HT1080 (cell line): ENCODE measurements at regions not wholly inside any gene's neighbourhood (a gene's known extent, or its start where the extent isn't known, plus 50 kb on each side); places are given as distances from the start of the nearest gene placed in this dataset.
"Not testable (repeated sequence)": the region's sequence is repeated elsewhere in the genome, so short reads cannot be mapped to it uniquely, and the experiment has no call there.

ENCODE experiments used
- DNase-seq: peaks from one replicate; pipeline ENCODE4 v3.0.0-alpha.2; 2015; ENCODE audit warnings: low read depth

DNA sequence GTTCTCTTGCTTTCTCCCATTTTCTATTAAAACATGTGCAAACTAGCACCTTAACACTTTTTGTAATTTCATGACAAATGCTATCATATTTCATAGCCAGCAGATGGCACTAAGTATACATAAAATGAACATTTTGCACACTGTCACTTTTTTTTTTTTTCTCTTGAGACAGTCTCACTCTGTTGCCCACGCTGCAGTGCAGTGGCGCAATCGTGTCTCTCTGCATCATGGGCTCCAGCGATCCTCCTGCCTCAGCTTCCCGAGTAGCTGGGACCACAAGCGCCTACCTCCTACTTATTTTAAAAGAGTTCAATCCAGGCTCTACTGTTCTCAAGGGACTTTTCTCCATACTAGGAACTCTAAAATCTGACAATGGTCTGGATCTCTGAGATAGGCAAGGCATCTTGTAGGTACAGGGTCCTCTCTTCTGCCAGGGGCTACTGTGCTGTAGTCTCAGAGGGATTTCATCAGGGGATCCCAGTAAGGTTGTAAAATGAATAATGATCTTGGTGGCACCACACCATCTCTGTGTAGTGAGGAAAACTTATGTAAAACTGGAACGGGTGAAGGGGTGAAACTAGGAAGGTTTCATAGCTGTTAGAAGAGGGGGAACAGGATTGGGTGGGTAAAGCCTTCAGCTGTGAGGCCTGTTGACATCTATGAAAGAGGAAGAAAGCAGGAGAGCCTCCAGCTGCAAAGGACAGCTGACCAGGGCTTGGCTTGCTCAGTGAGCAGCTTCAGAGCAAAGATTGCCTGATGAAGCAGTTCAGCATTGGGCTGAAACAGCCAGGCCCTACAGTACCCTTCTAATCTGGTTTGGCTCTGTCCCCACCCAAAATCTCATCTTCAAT is 196.9 kb downstream of the AVL9 start:
- DNase-seq, result peak; percentile 54

DNA sequence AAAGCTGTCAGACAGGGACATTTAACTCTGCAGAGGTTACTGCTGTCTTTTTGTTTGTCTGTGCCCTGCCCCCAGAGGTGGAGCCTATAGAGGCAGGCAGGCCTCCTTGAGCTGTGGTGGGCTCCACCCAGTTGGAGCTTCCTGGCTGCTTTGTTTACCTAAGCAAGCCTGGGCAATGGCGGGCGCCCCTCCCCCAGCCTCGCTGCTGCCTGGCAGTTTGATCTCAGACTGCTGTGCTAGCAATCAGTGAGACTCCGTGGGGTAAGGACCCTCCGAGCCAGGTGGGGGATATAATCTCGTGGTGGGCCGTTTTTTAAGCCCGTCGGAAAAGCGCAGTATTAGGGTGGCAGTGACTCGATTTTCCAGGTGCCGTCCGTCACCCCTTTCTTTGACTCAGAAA is 192.8 kb downstream of the AVL9 start:
- DNase-seq, result not testable (repeated sequence)

DNA sequence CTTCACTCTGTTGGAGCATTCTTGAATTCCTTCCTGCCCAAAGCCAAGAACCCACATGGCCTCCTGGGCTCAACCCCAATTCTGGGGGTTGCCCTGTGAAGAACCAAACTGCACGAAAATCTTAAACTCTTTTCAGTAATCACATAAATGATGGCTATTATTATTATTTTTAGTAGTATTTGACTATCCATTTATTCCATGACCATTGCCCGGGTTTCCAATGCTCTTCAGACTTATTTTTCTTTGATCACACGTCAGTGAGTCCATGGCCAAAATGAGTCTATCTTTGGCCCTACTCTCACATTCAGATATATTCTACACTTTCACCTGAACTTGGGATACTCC is 185.9 kb downstream of the AVL9 start:
- no peak for DNase-seq

DNA sequence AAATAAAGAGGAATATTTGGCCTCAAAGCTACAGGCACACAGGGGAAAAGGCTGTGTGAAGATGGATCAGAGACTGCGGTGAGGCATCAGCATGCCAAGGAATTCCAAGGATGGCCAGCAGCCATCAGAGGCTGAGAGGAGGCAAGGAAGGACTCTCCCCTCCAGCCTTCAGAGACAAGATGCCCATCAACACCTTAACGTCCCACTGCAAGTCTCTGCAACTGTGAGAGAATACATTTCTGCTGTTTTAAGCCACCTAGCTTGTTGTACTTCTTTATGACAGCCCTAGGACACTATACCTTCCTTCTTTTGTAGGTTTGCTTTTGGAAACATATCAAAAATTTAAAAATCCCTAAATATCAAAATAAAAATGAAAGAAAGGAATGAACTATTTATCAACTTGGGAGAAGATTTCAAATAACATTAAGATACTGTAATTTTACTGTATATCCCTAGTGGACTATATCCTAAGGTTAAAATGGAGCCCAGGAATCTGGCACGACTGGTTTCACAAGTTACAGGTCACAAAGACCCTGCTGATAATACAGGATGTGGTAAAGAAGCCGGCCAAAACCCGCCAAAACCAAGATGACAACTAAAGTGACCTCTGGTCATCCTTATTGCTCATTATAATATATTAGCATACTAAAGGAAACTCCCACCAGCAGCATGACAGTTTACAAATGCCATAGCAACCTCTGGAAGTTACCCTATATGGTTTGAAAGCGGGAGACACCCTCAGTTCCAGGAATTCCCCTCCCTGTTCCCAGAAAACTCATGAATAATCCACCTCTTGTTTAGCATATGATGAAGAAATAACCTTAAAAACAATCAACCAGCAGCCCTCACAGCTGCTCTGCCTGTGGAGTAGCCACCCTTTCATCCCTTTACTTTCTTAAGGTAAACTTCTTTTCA is 185.2 kb downstream of the AVL9 start:
- peak; percentile 46 for DNase-seq

DNA sequence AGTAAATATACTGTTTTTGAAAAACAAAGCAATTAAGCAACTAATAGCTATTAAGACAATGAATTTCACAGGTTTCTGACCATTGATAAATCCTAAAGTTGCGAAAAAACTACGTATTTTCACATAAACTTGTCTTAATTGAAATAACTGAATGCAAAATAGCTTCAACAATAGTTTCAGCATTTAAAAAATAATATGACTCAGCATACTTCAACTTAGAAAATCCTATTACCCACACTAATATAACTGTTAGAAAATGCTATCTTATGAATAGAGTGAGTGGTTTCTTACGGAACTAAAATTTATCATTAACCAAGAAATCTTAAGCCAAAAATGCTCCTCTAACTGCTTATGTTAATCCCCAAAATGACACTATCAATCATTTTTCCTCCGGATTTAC is 183.9 kb downstream of the AVL9 start:
- DNase-seq, result no peak

DNA sequence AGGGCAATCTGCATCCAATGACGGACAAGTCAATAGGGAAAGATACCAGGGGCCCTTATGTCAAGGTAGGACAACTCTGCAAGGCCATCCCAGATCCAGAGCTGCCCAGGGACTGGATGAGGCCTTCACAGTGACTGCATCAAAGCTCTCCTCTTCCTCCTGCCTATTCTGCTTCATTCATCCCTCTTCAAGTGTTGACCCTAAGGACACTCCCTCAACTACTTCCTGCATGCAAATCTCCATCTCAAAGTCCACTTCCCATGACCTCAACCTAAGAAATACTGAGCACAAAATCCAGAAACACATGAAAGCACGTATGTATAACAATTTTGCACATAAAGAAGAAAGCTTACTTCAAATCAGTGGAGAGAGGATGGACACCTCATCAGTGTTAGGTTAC is 182.3 kb downstream of the AVL9 start:
- DNase-seq, result no peak

DNA sequence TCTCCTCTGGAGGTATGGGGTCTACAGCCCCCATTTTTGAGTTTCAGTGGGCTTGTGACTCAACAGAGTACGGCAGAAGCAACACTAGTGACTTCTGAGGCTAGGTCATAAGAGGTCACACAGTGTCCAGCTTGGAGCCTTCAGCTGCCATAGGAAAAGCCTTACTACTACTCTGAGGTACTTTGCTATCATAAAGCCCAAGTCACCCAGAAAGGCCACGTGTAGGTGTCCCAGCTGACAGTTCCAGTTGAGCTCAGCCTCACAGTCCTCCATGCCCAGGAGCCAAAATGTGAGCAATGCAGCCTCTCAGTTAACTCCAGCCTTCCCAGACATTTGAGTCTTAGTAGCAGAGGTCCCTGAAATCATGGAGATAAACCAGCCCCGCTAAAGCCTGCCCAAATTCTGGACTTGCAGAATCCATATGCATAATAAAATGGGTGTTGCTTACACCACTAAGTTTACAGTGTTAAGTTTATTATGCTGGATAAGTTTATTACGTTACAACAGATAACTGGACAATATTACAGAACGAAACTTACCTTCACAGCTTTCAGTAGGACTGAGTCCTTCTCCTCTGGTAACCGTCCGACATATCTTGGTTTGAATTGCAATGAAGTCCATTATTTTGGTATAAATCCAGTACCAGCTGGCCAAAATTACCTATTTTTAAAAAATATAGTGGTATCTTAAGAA is 181.1 kb downstream of the AVL9 start:
- no peak for DNase-seq

DNA sequence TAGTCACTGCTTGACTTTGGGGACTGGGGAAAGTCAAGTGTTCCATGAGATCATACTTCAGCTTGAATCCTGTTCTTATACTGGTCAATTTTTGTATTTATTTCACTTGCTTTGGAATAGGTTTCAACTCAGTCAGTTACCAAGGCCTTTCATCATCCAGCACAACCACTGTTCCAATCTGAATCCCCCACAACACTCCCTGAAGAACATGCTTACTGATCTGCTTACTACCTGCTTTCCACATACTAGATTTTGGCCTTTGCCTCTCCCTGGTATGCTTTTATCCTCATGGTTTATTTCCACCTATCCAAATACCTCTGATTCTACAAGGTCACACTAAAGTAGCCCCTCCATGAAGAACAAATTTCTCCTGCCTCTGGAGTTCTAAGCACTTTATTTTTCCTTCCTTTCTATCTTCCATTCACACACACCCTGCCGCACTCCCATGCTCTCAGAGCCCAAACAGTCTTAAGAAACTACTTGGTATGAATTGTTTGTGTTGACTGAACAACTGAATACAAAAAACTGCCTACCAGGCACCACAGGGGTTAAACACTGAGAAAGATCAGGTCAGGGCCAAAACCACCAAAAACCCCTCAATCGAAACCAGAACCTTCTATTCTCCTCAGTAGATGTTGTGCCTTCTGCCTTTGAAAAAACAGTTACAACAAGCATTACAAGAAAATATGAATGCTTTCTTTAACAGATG is 178.1 kb downstream of the AVL9 start:
- no peak for DNase-seq

DNA sequence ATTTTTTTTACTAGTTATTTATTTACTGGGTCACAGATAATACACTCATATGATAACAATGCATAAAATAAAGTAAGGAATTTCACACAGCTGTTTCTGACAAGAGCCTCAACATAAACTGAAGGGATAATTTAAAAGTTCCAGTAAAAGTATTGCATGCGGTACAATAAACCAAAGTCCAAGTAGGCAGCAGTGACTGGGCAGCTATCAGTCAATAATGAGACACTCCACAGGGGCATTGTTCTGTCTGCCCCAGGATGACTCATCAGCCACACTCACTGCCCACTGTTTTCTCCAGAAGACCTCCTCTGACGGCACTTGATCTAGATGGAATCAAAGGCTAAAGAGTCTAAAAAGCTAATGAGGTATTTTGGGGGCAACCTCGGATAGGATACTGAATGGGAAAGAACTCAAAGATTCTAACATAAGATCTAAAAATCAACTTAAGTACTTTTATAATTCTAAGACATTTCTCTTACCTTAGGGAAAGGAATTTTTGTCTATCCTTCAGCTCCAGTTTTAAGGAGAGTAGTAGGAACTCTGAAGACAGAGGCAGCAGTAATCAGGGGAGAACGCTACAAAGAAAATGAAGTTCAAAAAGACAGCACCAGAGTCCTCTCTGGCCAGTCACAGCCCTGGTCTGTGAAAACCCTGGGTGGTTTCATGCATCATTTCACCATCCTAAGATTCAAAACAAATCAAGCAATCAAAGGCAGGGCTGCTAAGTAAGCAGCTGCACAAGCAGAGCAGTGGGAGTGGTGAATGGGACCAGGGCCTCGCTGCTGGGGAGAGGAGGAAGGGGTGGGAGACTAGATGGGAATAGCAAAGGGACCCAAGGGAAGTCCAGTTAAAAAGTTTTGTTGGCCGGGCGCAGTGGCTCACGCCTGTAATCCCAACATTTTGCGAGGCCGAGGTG is 175.1 kb downstream of the AVL9 start:
- DNase-seq, result peak; percentile 93

DNA sequence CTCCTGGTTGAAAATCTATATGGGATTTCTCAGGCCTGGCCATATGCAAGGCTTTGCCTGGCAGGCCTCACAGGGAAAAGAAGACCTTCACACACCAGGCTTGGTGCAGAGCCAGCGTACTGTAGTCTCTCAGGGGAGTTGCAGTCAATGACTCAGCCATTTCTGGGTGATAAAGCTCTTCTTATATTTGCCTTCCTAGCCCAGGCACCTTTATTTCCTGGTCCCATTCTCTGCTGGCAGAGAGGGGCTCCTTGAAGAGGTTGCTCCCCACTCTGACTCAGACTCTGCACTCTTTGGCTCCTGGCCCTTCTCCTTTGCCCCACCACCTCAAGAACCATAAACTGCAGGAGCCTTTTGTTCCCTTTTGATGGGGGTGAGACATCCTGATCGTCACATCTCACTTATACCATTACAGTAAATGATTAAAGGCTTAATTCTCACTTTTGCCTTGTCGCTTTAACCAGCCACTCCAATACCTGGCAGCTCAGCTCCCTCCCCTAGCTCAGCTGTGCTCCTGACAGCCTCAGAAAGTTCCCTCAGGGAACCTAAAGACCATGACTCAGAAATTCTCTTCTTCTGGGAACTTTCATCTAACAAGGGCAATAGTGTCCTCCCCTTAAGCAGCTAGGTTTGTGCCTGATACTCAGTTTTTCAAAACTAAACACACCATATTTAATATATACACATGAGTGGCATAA is 174.0 kb downstream of the AVL9 start:
- DNase-seq, result peak; percentile 96

DNA sequence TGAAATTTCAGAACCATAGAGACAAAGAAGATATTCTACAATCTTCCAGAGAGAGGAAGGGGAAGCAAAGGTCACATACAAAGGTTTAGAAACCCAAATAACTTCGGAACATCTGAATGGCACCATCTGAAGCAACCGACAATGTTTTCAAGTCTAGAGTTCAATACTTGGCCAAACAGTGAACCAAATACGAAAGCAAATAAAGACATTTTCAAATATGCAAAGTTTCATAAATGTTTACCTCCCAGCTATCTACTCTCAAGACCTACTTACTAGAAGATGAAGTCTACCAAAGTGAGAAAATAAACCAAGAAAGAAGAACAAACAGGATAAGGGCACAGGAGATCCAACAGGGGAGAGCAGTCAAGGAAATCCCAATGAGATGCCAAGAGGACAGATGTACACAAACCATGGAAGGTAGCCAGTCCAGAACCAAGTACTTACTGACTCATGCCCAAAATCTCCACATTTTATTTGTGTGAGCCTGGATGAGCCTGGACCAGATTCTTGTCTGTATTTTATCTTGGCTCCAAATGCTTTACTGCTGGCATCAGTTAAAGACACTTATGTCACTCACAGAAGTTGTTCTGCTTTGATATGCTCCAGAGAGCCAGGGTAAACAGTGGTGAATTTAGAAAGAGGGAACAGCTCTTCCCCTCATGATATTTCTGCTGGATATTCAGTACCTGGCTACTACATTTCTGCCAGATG is 173.3 kb downstream of the AVL9 start:
- peak; percentile 74 for DNase-seq

DNA sequence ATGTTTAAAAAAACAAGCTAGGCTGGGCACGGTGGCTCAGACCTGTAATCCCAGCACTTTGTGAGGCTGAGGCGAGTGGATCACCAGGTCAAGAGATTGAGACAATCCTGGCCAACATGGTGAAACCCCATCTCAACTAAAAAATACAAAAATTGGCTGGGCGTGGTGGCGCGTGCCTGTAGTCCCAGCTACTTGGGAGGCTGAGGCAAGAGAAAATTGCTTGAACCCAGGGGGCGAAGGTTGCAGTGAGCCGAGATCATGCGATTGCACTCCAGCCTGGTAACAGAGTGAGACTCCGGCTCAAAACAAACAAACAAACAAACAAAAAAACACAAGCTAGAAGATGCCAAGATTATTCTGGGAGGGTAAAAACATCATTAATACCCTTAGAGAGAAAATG is 172.3 kb downstream of the AVL9 start:
- not testable (repeated sequence) for DNase-seq

DNA sequence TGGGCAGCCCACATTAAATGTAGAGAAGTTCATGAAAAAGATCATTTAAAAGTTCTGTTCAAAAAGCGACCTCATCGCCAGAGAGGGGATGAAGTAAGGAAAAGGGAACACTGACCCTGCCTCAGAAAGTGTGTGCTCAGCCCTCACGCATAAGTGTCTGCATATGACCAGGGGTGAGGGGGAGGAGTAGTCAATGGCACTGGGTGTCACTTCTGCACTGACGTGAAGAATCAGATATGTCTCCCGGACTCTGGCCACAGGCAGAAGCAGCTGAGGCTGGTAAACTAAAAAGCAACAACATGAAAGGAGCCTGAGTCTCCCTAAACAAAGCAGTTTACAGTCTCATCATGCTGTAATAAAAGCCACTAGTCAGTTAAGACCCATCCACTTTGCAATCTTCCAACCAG is 168.5 kb downstream of the AVL9 start:
- DNase-seq, result not testable (repeated sequence)

DNA sequence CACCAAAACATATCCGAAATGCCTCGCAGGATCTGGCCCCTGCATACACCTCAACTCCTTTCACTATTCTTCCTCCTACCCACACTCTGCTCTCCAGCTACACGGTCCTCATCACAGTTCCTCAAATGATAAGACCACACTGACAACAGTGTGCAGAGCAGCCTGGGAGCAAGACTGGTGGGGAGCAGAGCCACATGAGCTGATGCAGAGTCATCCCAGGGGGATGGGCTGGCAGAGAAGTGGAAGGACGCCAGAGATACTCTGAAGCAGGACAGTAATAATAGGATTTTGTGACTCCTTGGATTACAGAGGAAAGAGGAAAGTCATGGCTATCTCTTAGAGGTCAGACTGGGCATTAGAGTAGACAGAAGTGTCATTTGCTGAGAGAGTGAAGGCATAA is 167.2 kb downstream of the AVL9 start:
- DNase-seq, result not testable (repeated sequence)

DNA sequence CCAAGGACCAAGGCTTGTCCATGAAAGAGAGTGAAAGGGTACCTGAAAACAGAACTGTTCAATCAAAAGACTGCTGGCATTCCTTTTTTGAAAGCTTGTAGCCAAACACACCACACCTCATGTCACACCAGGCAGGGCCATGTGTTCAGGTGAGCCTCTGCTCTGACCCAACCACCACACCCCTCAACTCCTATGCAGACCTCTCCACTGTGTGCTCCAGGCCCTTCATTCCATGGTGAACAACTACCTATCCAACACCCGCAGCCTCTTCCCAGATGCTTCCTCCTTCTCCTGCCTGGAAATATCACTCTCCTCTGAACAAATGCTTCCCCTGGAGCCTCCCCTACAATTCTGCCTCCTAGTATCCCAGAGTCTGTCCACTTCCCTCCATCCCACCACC is 166.6 kb downstream of the AVL9 start:
- DNase-seq, result no peak

DNA sequence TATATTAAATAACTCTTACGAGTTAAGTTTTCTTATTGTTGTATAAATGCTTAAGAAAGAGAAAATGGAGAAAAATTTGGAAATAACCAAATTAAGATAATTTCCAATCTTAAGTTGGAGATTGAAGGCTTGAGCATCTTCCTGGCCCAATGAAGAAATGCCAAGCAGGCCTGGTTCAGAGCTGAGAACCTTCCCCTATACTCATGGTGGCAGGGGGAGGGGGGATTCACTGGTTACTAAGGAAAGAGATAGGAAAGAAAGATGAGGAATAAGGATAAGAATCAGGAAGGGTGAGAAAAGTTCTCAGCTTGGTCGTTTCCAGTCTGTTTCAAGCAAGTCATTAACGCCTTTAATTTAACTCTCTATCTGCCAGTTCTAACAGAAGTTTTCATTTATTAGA is 166.2 kb downstream of the AVL9 start:
- DNase-seq, result no peak

DNA sequence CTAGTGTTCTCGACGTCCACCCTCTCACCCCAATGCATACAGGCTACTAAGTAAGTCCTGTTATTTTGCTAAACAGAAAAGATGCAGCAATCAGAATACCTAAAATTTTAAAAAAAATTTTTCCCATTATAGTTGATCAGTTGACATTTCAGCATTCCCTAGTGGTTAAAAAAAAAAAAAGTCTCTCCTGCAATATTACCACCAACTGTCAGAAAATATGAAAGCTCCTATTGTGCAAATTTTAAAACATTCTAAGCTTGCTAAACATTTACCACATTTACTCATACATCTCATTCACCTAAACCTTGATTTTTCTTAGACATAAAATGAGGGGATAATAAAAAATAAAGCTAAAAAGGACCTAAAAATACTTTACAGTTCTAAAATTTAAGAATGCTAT is 165.6 kb downstream of the AVL9 start:
- peak; percentile 17 for DNase-seq

DNA sequence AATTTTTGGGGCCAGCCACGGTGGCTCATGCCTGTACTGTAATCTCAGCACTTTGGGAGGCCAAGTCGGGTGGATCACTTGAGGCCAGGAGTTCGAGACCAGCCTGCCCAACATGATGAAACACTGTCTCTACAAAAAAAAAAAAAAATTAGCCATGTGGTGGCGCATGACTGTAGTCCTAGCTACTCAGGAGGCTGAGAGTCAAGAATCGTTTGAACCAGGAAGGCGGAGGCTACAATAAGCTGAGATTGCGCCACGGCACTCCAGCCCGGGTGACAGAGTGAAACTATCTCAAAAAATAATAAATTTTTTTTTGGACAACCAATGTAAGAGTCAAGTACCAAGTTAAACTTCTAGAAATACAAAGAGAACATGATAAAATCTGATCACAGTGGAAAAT is 164.6 kb downstream of the AVL9 start:
- no peak for DNase-seq

DNA sequence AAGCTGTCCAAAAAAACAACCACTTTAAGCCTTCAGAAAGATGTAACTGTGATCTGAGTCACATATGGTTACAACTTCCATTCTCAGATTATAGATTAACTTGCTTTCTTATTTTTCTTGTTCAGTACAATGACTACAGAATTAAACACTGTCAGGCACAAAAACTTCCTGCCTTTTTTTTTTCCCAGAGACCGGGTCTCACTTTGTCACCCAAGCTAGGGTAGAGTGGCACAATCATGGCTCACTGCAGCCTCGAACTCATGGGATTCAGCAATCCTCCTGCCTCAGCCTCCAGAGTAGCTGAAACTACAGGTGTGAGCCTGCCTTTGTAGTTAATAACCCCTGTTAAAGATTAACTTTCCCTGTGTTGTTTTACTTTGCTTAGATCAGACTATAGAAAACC is 163.2 kb downstream of the AVL9 start:
- no peak for DNase-seq
